ENCODE measurements at regions not wholly inside any gene's neighbourhood (a gene's known extent, or its start where the extent isn't known, plus 50 kb on each side); places are given as distances from the start of the nearest gene placed in this dataset.

GRCh38 chr10:83555264-83555663 lies 584.0 kb upstream of the GHITM start:
- H3K27ac ChIP-seq, result no peak overlapping the region
- H3K27me3 ChIP-seq, result no peaks in the 10 kb centered on the region
- no peaks in the 10 kb centered on the region for H3K9me3 ChIP-seq
- intact Hi-C loops (cut with DNase I), result no loop called here
- H3K4me1 ChIP-seq, result no peaks in the 10 kb centered on the region
- no peak for DNase-seq
- TF ChIP-seq CTCF (IDR thresholded peaks at IDR 0.05) (no peak), POLR2A (IDR thresholded peaks at IDR 0.05) (no peak)
- H3K4me3 ChIP-seq (replicated peaks in 1 of 3), result no peak overlapping the region
- H3K36me3 ChIP-seq, result no peaks in the 10 kb centered on the region

- Histone ChIP-seq H3K36me3 (no peaks in the 10 kb centered on the region), H3K27me3 (no peaks in the 10 kb centered on the region), H3K27ac (no peak overlapping the region), H3K9me3 (no peaks in the 10 kb centered on the region), H3K4me1 (no peaks in the 10 kb centered on the region), H3K4me3 (replicated peaks in 1 of 3) (no peak overlapping the region)
- intact Hi-C loops (cut with DNase I), result no loop called here
- 97 to 98% methylated on average over 3 of the region's 3 CpGs for WGBS, 2 donors
- no peak for DNase-seq
- TF ChIP-seq CTCF (IDR thresholded peaks at IDR 0.05) (no peak), POLR2A (IDR thresholded peaks at IDR 0.05) (no peak)
These were observed 576.9 kb upstream of the GHITM start for GRCh38 chr10:83562381-83562780.

GRCh38 chr10:83564889-83565588 lies 574.3 kb upstream of the GHITM start:
- intact Hi-C loops (cut with DNase I), result no loop called here
- no peaks in the 10 kb centered on the region for H3K4me1 ChIP-seq
- WGBS, 2 donors, result 96 to 99% methylated on average over 26 to 32 of the region's 32 CpGs
- H3K27me3 ChIP-seq, result no peaks in the 10 kb centered on the region
- no peaks in the 10 kb centered on the region for H3K9me3 ChIP-seq
- no peak overlapping the region for H3K27ac ChIP-seq
- no peak for DNase-seq
- no peaks in the 10 kb centered on the region for H3K36me3 ChIP-seq
- H3K4me3 ChIP-seq (replicated peaks in 1 of 3), result no peak overlapping the region
- TF ChIP-seq POLR2A (IDR thresholded peaks at IDR 0.05) (no peak), CTCF (IDR thresholded peaks at IDR 0.05) (no peak)

GRCh38 chr10:83572036-83572435 lies 567.3 kb upstream of the GHITM start:
- H3K9me3 ChIP-seq, result no peaks in the 10 kb centered on the region
- DNase-seq, result no peak
- no peak overlapping the region for H3K4me3 ChIP-seq (replicated peaks in 1 of 3)
- no peak overlapping the region for H3K27ac ChIP-seq
- TF ChIP-seq POLR2A (IDR thresholded peaks at IDR 0.05) (no peak), CTCF (IDR thresholded peaks at IDR 0.05) (no peak)
- intact Hi-C loops (cut with DNase I), result no loop called here
- WGBS, 2 donors, result 87 to 96% methylated on average over 1 of the region's 1 CpG
- no peaks in the 10 kb centered on the region for H3K4me1 ChIP-seq
- H3K36me3 ChIP-seq, result no peaks in the 10 kb centered on the region
- no peaks in the 10 kb centered on the region for H3K27me3 ChIP-seq

- no peaks in the 10 kb centered on the region for H3K27me3 ChIP-seq
- H3K4me3 ChIP-seq (replicated peaks in 1 of 3), result no peak overlapping the region
- TF ChIP-seq CTCF (IDR thresholded peaks at IDR 0.05), result no peak
- no peak for TF ChIP-seq POLR2A (IDR thresholded peaks at IDR 0.05)
- intact Hi-C loops (cut with DNase I), result no loop called here
- 79 to 85% methylated on average over 1 of the region's 1 CpG for WGBS, 2 donors
- DNase-seq, result no peak
- H3K36me3 ChIP-seq, result no peaks in the 10 kb centered on the region
- H3K4me1 ChIP-seq, result no peaks in the 10 kb centered on the region
- H3K9me3 ChIP-seq, result no peaks in the 10 kb centered on the region
- no peak overlapping the region for H3K27ac ChIP-seq
These were observed 564.5 kb upstream of the GHITM start for GRCh38 chr10:83574770-83575169.

Data from thyroid gland (tissue), 4 donors.